Uterus (tissue), 2 donors: ENCODE measurements at regions not wholly inside any gene's neighbourhood (a gene's known extent, or its start where the extent isn't known, plus 50 kb on each side); places are given as distances from the start of the nearest gene placed in this dataset.

ENCODE experiments used
- POLR2A ChIP-seq, 2 donors: fragments of 450-650 bp; IDR thresholded peaks; one replicate each; pipeline ENCODE4 v1.6.1; 2016; ENCODE audit warnings: antibody characterized with exemption in 2 of 2, mild to moderate bottlenecking in 1 of 2, moderate library complexity in 1 of 2
- TF ChIP-seq, protein P1 (sequence below), 4 experiments: fragments of 200-600 bp in 2 of 4; fragments of 450-650 bp in 2 of 4; sonication (generic) in 2 of 4; IDR thresholded peaks; one replicate each; pipeline ENCODE4 v1.5.1; 2016 to 2019; ENCODE audit warnings: antibody characterized with exemption in 4 of 4, mild to moderate bottlenecking in 2 of 4, moderate library complexity in 1 of 4

DNA sequence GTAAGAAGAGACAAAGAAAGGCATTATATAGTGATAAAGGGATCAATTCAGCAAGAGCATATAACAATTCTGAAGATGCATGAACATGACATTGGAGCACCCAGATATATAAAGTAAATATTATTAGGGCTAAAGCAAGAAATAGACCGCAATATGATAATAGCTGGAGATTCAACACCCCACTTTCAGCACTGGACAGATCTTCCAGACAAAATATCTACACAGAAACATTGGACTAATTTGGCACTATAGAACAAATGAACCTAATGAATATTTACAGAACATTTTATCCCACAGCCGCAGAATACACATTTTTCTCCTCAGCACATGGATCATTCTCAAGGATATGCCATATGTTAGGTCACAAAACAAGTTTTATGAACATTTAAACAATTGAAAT lies 633.1 kb downstream of the JRKL start:
- TF ChIP-seq, protein P1, sequence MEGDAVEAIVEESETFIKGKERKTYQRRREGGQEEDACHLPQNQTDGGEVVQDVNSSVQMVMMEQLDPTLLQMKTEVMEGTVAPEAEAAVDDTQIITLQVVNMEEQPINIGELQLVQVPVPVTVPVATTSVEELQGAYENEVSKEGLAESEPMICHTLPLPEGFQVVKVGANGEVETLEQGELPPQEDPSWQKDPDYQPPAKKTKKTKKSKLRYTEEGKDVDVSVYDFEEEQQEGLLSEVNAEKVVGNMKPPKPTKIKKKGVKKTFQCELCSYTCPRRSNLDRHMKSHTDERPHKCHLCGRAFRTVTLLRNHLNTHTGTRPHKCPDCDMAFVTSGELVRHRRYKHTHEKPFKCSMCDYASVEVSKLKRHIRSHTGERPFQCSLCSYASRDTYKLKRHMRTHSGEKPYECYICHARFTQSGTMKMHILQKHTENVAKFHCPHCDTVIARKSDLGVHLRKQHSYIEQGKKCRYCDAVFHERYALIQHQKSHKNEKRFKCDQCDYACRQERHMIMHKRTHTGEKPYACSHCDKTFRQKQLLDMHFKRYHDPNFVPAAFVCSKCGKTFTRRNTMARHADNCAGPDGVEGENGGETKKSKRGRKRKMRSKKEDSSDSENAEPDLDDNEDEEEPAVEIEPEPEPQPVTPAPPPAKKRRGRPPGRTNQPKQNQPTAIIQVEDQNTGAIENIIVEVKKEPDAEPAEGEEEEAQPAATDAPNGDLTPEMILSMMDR (IDR thresholded peaks at IDR 0.05) = no peak
- no peak for TF ChIP-seq POLR2A (IDR thresholded peaks at IDR 0.05)
